Stimulated activated naive B cell treated with anti-CD40 and anti-IgM and Interleukin-4, amounts not matched to agents 10 μg/mL and 1 μg/mL and 100 μg/mL, for 72 hours (primary cell): ENCODE measurements at regions not wholly inside any gene's neighbourhood (a gene's known extent, or its start where the extent isn't known, plus 50 kb on each side); places are given as distances from the start of the nearest gene placed in this dataset.
A peak's percentile ranks its signal among the peaks of the same experiment; 100 is the strongest.

Experiments used
- ATAC-seq, 2 donors: fragments of 150-1000 bp; cut with Tn5 transposase; replicated peaks; 2 replicates each; pipeline ENCODE4 v1.10.0; 2021; ENCODE audit warnings: moderate library complexity in 1 of 2
- DNase-seq: peaks from one replicate; pipeline ENCODE4 v3.0.0; 2021
- H3K27ac Mint-ChIP-seq: one replicate; pipeline ENCODE4 v1.8.0; 2022; ENCODE audit warnings: mild to moderate bottlenecking, mixed read lengths
- H3K27me3 Mint-ChIP-seq, 2 donors: one replicate each; pipeline ENCODE4 v1.8.0; 2022; ENCODE audit warnings: mixed read lengths in 2 of 2
- H3K36me3 Mint-ChIP-seq, 2 donors: one replicate each; pipeline ENCODE4 v1.8.0; 2022; ENCODE audit warnings: mixed read lengths in 2 of 2, mild to moderate bottlenecking in 1 of 2
- H3K4me1 Mint-ChIP-seq, 2 donors: one replicate each; pipeline ENCODE4 v1.8.0; 2022; ENCODE audit warnings: mixed read lengths in 2 of 2, mild to moderate bottlenecking in 1 of 2
- H3K4me3 Mint-ChIP-seq, 2 donors: one replicate each; pipeline ENCODE4 v1.8.0; 2022; ENCODE audit warnings: mild to moderate bottlenecking in 2 of 2, mixed read lengths in 2 of 2, moderate library complexity in 1 of 2
- H3K9me3 Mint-ChIP-seq, 2 donors: one replicate each; pipeline ENCODE4 v1.8.0; 2022; ENCODE audit warnings: mixed read lengths in 2 of 2, mild to moderate bottlenecking in 1 of 2

- Mint-ChIP-seq H3K4me1 (peaks cover 13 to 27% of the 10 kb centered on the region in 2 donors), H3K27me3 (no peaks in the 10 kb centered on the region), H3K36me3 (no peaks in the 10 kb centered on the region), H3K27ac (no peak overlapping the region), H3K9me3 (no peaks in the 10 kb centered on the region), H3K4me3 (no peak overlapping the region)
- ATAC-seq (peak in 1 of 2 donors; percentile 52), DNase-seq (no peak)
These were observed 249.2 kb upstream of the PRDM1 start for GRCh38 chr6:105836889-105837288.

GRCh38 chr6:105836379-105836778, 249.8 kb upstream of the PRDM1 start:
- Mint-ChIP-seq H3K27ac (no peak overlapping the region), H3K27me3 (no peaks in the 10 kb centered on the region), H3K36me3 (no peaks in the 10 kb centered on the region), H3K4me1 (peaks cover 15 to 32% of the 10 kb centered on the region in 2 donors), H3K4me3 (no peak overlapping the region), H3K9me3 (no peaks in the 10 kb centered on the region)
- DNase-seq (no peak), ATAC-seq (peak; percentile 50 to 61)

- H3K4me1 Mint-ChIP-seq: peaks cover 15 to 32% of the 10 kb centered on the region in 2 donors
- ATAC-seq: peak; percentile 46 to 52
- no peak for DNase-seq
- H3K9me3 Mint-ChIP-seq: no peaks in the 10 kb centered on the region
- H3K27me3 Mint-ChIP-seq: no peaks in the 10 kb centered on the region
- H3K36me3 Mint-ChIP-seq: no peaks in the 10 kb centered on the region
- H3K27ac Mint-ChIP-seq: peak overlapping the region; percentile 9
- H3K4me3 Mint-ChIP-seq: no peak overlapping the region
These were observed 250.8 kb upstream of the PRDM1 start for GRCh38 chr6:105835373-105835772.

GRCh38 chr6:105833959-105834947, 251.9 kb upstream of the PRDM1 start:
- Mint-ChIP-seq H3K9me3 (no peaks in the 10 kb centered on the region), H3K27ac (no peak overlapping the region), H3K4me1 (peaks cover 15 to 32% of the 10 kb centered on the region in 2 donors), H3K36me3 (no peaks in the 10 kb centered on the region), H3K4me3 (no peak overlapping the region), H3K27me3 (no peaks in the 10 kb centered on the region)
- ATAC-seq (no peak), DNase-seq (no peak)

GRCh38 chr6:105832313-105832761, 253.8 kb upstream of the PRDM1 start:
- ATAC-seq (peak in 1 of 2 donors; percentile 50), DNase-seq (no peak)
- Mint-ChIP-seq H3K27ac (no peak overlapping the region), H3K4me1 (peaks cover 15 to 32% of the 10 kb centered on the region in 2 donors), H3K27me3 (no peaks in the 10 kb centered on the region), H3K36me3 (no peaks in the 10 kb centered on the region), H3K9me3 (peaks cover 0 to 1% of the 10 kb centered on the region in 2 donors), H3K4me3 (no peak overlapping the region)

GRCh38 chr6:105831311-105832097, 254.6 kb upstream of the PRDM1 start:
- Mint-ChIP-seq H3K27me3 (no peaks in the 10 kb centered on the region), H3K4me3 (no peak overlapping the region), H3K36me3 (peaks cover 0 to under 1% of the 10 kb centered on the region in 2 donors), H3K4me1 (peaks cover 11 to 27% of the 10 kb centered on the region in 2 donors), H3K27ac (no peak overlapping the region), H3K9me3 (peaks cover 0 to 1% of the 10 kb centered on the region in 2 donors)
- ATAC-seq (peak in 1 of 2 donors; percentile 55), DNase-seq (no peak)

GRCh38 chr6:105825210-105825609, 260.9 kb upstream of the PRDM1 start:
- DNase-seq (no peak), ATAC-seq (no peak)
- Mint-ChIP-seq H3K4me1 (peaks cover 6 to 7% of the 10 kb centered on the region in 2 donors), H3K36me3 (peaks cover 0 to 4% of the 10 kb centered on the region in 2 donors), H3K27me3 (no peaks in the 10 kb centered on the region), H3K4me3 (no peak overlapping the region), H3K9me3 (peaks cover 0 to 1% of the 10 kb centered on the region in 2 donors), H3K27ac (no peak overlapping the region)

GRCh38 chr6:105824732-105825131, 261.4 kb upstream of the PRDM1 start:
- DNase-seq: no peak
- peak; percentile 72 to 84 for ATAC-seq
- Mint-ChIP-seq H3K27ac (no peak overlapping the region), H3K27me3 (no peaks in the 10 kb centered on the region), H3K4me3 (no peak overlapping the region), H3K36me3 (peaks cover 0 to 4% of the 10 kb centered on the region in 2 donors), H3K9me3 (peaks cover 0 to 1% of the 10 kb centered on the region in 2 donors), H3K4me1 (peaks cover 10 to 12% of the 10 kb centered on the region in 2 donors)

- Mint-ChIP-seq H3K27me3 (no peaks in the 10 kb centered on the region), H3K4me1 (peaks cover 11 to 14% of the 10 kb centered on the region in 2 donors), H3K9me3 (no peaks in the 10 kb centered on the region), H3K27ac (no peak overlapping the region), H3K36me3 (peaks cover 0 to 4% of the 10 kb centered on the region in 2 donors), H3K4me3 (no peak overlapping the region)
- DNase-seq (no peak), ATAC-seq (no peak)
These were observed 264.4 kb upstream of the PRDM1 start for GRCh38 chr6:105821777-105822176.

- DNase-seq: no peak
- peak; percentile 33 to 70 for ATAC-seq
- H3K36me3 Mint-ChIP-seq: no peaks in the 10 kb centered on the region
- no peaks in the 10 kb centered on the region for H3K27me3 Mint-ChIP-seq
- H3K4me3 Mint-ChIP-seq: no peak overlapping the region
- H3K27ac Mint-ChIP-seq: no peak overlapping the region
- peaks cover 11 to 14% of the 10 kb centered on the region in 2 donors for H3K4me1 Mint-ChIP-seq
- no peaks in the 10 kb centered on the region for H3K9me3 Mint-ChIP-seq
These were observed 265.1 kb upstream of the PRDM1 start for GRCh38 chr6:105821027-105821426.

- Mint-ChIP-seq H3K27ac (no peak overlapping the region), H3K36me3 (no peaks in the 10 kb centered on the region), H3K27me3 (no peaks in the 10 kb centered on the region), H3K4me1 (peaks cover 10 to 14% of the 10 kb centered on the region in 2 donors), H3K4me3 (no peak overlapping the region), H3K9me3 (no peaks in the 10 kb centered on the region)
- peak; percentile 46 to 50 for ATAC-seq
- no peak for DNase-seq
These were observed 266.4 kb upstream of the PRDM1 start for GRCh38 chr6:105819745-105820144.

- Mint-ChIP-seq H3K27ac (no peak overlapping the region), H3K36me3 (no peaks in the 10 kb centered on the region), H3K4me1 (peaks cover 5 to 10% of the 10 kb centered on the region in 2 donors), H3K9me3 (no peaks in the 10 kb centered on the region), H3K4me3 (no peak overlapping the region), H3K27me3 (no peaks in the 10 kb centered on the region)
- ATAC-seq (no peak), DNase-seq (no peak)
These were observed 267.6 kb upstream of the PRDM1 start for GRCh38 chr6:105818505-105818904.

GRCh38 chr6:105817961-105818360, 268.2 kb upstream of the PRDM1 start:
- H3K4me1 Mint-ChIP-seq: peaks cover 5 to 10% of the 10 kb centered on the region in 2 donors
- no peaks in the 10 kb centered on the region for H3K27me3 Mint-ChIP-seq
- H3K4me3 Mint-ChIP-seq: no peak overlapping the region

GRCh38 chr6:105817370-105817769, 268.8 kb upstream of the PRDM1 start:
- no peaks in the 10 kb centered on the region for H3K27me3 Mint-ChIP-seq
- no peaks in the 10 kb centered on the region for H3K9me3 Mint-ChIP-seq
- peaks cover 5 to 10% of the 10 kb centered on the region in 2 donors for H3K4me1 Mint-ChIP-seq
- no peak overlapping the region for H3K4me3 Mint-ChIP-seq
- H3K27ac Mint-ChIP-seq: no peak overlapping the region
- DNase-seq (no peak), ATAC-seq (peak in 1 of 2 donors; percentile 41)
- no peaks in the 10 kb centered on the region for H3K36me3 Mint-ChIP-seq

More at GRCh38 chr6:105817961-105818360, 268.2 kb upstream of the PRDM1 start:
- DNase-seq: no peak
- no peak for ATAC-seq
- Mint-ChIP-seq H3K36me3 (no peaks in the 10 kb centered on the region), H3K9me3 (no peaks in the 10 kb centered on the region), H3K27ac (no peak overlapping the region)
